Parathyroid adenoma (tissue), 2 donors: ENCODE measurements at regions not wholly inside any gene's neighbourhood (a gene's known extent, or its start where the extent isn't known, plus 50 kb on each side); places are given as distances from the start of the nearest gene placed in this dataset.

Source experiments
- H2AFZ ChIP-seq: fragments of 300-600 bp; sonication (generic); one replicate; pipeline ENCODE4 v1.7.0; 2017; ENCODE audit warnings: antibody characterized with exemption, mild to moderate bottlenecking
- H3K27ac ChIP-seq: fragments of 300-600 bp; sonication (generic); one replicate; pipeline ENCODE4 v1.7.0; 2017
- H3K27me3 ChIP-seq: fragments of 300-600 bp; sonication (generic); one replicate; pipeline ENCODE4 v1.7.0; 2017; ENCODE audit warnings: low read length; ENCODE audit not compliant: control insufficient read depth, insufficient read depth
- H3K36me3 ChIP-seq: fragments of 300-600 bp; sonication (generic); one replicate; pipeline ENCODE4 v1.7.0; 2017; ENCODE audit warnings: low read length; ENCODE audit not compliant: control insufficient read depth, insufficient read depth
- H3K4me1 ChIP-seq: fragments of 300-600 bp; sonication (generic); one replicate; pipeline ENCODE4 v1.7.0; 2017; ENCODE audit warnings: control low read depth
- H3K4me2 ChIP-seq: fragments of 300-600 bp; sonication (generic); one replicate; pipeline ENCODE4 v1.7.0; 2017; ENCODE audit warnings: low read length
- H3K4me3 ChIP-seq: fragments of 300-600 bp; sonication (generic); one replicate; pipeline ENCODE4 v1.7.0; 2017; ENCODE audit warnings: low read depth, low read length
- H3K79me2 ChIP-seq: fragments of 300-600 bp; sonication (generic); one replicate; pipeline ENCODE4 v1.7.0; 2017; ENCODE audit warnings: control low read depth
- H3K9ac ChIP-seq: fragments of 300-600 bp; sonication (generic); one replicate; pipeline ENCODE4 v1.7.0; 2017; ENCODE audit warnings: mild to moderate bottlenecking
- H3K9me3 ChIP-seq: fragments of 300-600 bp; sonication (generic); one replicate; pipeline ENCODE4 v1.7.0; 2017; ENCODE audit warnings: low read length; ENCODE audit not compliant: control insufficient read depth
- TF ChIP-seq, protein P1 (sequence below): fragments of 300-600 bp; sonication (generic); IDR thresholded peaks from one replicate; pipeline ENCODE4 v1.7.0; 2017; ENCODE audit warnings: antibody characterized with exemption, mild to moderate bottlenecking
- donor health status: primary hyperparathyroidism.

DNA sequence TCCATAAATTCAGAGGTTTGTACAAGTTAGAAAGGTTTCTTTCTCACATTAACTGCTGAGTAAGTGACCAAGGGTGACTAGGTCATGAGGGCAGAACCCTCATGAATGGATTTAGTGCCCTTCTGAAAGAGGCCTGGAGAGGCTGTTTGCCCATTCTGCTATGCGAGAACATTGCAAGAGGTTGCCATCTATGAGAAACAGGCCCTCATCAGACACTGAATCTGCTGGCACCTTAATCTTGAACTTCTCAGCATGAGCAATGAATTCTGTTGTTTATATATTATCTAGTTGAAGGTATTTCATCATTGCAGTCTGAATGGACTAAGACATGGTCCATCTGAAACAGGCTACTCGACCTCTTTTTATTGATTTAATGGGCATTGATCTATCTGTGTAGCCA lies 96.2 kb upstream of the GPRIN3 start:
- Histone ChIP-seq H2AFZ (no peak overlapping the region), H3K79me2 (no peaks in the 10 kb centered on the region), H3K4me1 (no peaks in the 10 kb centered on the region), H3K9ac (no peak overlapping the region), H3K4me3 (no peak overlapping the region), H3K4me2 (no peak overlapping the region), H3K9me3 (no peaks in the 10 kb centered on the region), H3K36me3 (no peaks in the 10 kb centered on the region), H3K27me3 (no peaks in the 10 kb centered on the region), H3K27ac (no peak overlapping the region)
- TF ChIP-seq, protein P1, sequence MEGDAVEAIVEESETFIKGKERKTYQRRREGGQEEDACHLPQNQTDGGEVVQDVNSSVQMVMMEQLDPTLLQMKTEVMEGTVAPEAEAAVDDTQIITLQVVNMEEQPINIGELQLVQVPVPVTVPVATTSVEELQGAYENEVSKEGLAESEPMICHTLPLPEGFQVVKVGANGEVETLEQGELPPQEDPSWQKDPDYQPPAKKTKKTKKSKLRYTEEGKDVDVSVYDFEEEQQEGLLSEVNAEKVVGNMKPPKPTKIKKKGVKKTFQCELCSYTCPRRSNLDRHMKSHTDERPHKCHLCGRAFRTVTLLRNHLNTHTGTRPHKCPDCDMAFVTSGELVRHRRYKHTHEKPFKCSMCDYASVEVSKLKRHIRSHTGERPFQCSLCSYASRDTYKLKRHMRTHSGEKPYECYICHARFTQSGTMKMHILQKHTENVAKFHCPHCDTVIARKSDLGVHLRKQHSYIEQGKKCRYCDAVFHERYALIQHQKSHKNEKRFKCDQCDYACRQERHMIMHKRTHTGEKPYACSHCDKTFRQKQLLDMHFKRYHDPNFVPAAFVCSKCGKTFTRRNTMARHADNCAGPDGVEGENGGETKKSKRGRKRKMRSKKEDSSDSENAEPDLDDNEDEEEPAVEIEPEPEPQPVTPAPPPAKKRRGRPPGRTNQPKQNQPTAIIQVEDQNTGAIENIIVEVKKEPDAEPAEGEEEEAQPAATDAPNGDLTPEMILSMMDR = no peak

DNA sequence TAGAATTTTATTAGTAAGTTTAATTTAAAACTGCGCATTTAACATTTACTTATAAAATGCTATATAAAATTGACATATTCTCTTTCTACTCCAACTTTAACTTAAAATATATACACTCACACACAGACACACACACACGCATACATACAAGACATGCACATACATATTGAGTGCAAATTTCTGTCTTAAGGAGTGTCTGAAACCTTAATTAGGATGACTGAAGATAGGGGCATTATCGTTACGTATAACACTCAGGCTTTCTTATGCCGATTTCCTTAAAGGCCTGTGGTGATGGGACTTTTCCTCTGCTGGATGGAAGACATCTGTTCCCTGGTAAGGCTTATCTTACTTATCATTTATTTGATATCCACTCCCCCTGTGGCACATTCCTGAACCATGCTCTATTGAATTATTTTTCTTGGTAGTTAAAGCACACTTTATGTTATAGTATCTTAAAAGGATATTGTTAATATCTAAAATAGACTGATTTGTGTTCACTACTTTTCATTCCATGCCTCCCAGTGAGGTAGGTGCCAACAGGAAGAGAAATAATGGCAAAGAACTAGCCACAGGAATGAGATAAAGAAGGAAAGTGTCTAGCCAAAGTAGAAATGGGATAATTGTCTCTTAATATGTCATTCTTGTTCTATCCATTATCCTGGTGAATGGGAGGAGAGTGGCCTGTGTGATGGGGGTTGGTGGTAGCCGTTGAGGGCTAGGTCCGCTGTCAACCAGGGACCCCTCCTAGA lies 92.9 kb upstream of the GPRIN3 start:
- no peak overlapping the region for H3K27ac ChIP-seq
- no peaks in the 10 kb centered on the region for H3K27me3 ChIP-seq
- H3K4me2 ChIP-seq = no peak overlapping the region
- H3K9ac ChIP-seq = no peak overlapping the region
- H3K36me3 ChIP-seq = no peaks in the 10 kb centered on the region
- no peak overlapping the region for H2AFZ ChIP-seq
- TF ChIP-seq, protein P1 = no peak
- no peaks in the 10 kb centered on the region for H3K4me1 ChIP-seq
- no peaks in the 10 kb centered on the region for H3K79me2 ChIP-seq
- H3K9me3 ChIP-seq = no peaks in the 10 kb centered on the region
- no peak overlapping the region for H3K4me3 ChIP-seq

DNA sequence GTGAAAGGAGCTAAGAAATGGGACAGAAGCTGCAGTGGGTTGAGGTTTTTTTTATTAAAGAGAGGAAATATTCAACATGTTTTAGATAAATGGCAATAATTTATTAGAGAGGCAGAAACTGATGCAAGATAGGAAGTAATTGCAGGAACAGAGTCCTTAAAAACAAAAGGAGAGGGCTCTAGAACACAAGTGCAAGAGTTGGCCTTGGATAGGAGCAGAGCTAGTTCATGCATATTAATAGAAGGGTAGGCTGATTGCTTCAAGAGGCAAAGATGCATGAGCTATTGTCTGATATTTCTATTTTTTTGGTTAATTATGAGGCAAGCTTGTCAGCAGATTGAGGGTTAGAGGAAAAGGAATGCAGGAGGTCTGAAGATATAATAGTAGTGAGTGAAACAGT lies 91.0 kb upstream of the GPRIN3 start:
- Histone ChIP-seq H3K9me3 (no peaks in the 10 kb centered on the region), H3K27ac (no peak overlapping the region), H3K4me1 (no peaks in the 10 kb centered on the region), H3K9ac (no peak overlapping the region), H3K79me2 (no peaks in the 10 kb centered on the region), H3K4me3 (no peak overlapping the region), H2AFZ (no peak overlapping the region), H3K36me3 (no peaks in the 10 kb centered on the region), H3K4me2 (no peak overlapping the region), H3K27me3 (no peaks in the 10 kb centered on the region)
- TF ChIP-seq, protein P1 = no peak

DNA sequence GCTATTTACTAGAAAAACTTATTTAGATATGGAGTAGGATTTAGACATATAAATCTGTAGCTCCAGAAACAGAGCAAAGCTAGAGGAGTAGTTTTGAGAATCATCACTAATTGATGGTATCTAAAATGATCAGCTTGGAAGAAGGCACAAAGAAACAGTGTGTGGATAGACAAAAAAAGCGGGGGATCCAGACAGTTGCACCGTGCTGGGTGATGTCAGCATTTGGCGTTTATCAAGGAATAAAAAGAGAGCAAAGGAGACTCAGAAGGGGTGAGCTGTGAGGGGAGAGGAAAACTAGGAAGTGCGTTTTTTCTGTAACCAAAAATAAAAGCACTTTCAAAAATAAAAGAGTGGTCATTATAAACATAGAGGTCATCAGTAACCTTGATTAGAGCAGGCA lies 90.5 kb upstream of the GPRIN3 start:
- Histone ChIP-seq H3K27ac (no peak overlapping the region), H3K9me3 (no peaks in the 10 kb centered on the region), H3K4me2 (no peak overlapping the region), H2AFZ (no peak overlapping the region), H3K4me3 (no peak overlapping the region), H3K27me3 (no peaks in the 10 kb centered on the region), H3K36me3 (no peaks in the 10 kb centered on the region), H3K9ac (no peak overlapping the region), H3K79me2 (no peaks in the 10 kb centered on the region), H3K4me1 (no peaks in the 10 kb centered on the region)
- TF ChIP-seq, protein P1 = no peak

DNA sequence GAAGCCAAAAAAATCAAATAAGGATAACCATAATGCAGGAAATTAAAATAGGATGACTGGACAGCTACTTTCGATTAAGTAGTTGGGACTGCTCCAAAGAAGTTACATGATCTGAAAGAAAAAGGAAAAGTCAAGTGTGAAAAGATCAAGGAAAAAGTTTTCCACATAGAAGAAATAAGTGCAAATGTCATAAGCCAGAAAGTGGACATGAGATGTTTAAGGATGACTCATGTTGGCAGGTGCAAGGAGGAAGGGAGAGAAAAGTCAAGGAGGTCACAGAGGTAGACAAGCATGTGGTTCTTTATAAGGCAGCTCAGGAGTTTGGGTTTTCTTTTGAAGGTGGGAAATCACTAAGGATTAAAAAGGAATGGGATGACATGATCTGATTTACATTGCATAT lies 89.8 kb upstream of the GPRIN3 start:
- Histone ChIP-seq H3K4me1 (no peaks in the 10 kb centered on the region), H3K4me3 (no peak overlapping the region), H3K4me2 (no peak overlapping the region), H3K9me3 (no peaks in the 10 kb centered on the region), H3K27me3 (no peaks in the 10 kb centered on the region), H3K9ac (no peak overlapping the region), H3K36me3 (no peaks in the 10 kb centered on the region), H3K79me2 (no peaks in the 10 kb centered on the region), H3K27ac (no peak overlapping the region), H2AFZ (no peak overlapping the region)
- TF ChIP-seq, protein P1 = no peak
